Epidermal melanocyte (primary cell): ENCODE measurements at regions not wholly inside any gene's neighbourhood (a gene's known extent, or its start where the extent isn't known, plus 50 kb on each side); places are given as distances from the start of the nearest gene placed in this dataset.

Experiments
- DNase-seq: peaks from one replicate; pipeline ENCODE4 v3.0.0; 2011; ENCODE audit warnings: low spot score; ENCODE audit not compliant: insufficient read length

DNA sequence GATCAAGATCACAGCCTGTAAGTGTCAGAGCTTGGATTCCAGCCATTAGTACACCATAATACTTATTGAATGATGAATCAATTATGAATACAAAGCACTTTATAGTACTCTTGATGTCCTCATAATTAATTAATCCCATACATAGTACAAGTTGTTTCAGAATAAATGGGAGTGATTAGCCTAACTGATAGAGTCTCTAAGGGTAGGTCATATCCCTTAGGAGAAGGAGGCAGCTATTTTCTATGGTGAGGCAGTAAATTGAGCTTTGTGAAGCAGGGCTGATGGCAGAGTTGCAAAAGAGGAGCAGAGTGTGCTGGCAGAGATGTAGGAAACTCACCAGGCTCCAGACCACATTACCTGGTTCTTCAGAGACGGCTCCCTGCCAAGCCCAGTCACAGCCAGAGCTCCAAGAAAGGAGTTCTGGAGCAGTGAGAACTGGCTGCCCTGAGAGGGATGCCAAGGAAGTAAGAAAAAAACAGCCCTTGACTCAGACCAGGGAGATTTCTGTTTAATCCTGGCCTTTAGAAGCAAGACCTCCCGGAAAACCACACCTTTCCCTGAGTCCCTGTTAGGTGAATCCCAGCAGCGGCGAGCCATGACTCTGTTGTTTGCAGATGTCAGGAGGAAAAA lies 112.9 kb downstream of the SH3TC2 start:
- no peak for DNase-seq

DNA sequence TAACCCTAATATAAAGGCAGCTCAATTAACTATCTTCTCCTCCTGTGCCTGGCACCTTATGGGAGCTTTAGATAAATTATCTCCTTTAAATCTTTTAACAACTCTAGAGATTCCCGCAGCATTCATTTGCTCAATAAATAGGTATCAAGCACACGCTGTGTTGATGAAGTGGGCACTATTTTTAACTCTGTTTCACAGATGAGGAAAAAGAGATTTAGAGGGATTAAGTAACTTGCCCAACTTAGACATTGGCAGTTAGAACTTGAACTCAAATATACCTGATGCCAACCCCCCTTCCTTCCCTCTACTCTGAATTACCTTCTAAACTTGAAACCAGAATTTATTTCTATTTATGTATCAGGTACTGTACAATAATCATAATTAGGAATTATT lies 112.4 kb downstream of the SH3TC2 start:
- DNase-seq, result no peak

DNA sequence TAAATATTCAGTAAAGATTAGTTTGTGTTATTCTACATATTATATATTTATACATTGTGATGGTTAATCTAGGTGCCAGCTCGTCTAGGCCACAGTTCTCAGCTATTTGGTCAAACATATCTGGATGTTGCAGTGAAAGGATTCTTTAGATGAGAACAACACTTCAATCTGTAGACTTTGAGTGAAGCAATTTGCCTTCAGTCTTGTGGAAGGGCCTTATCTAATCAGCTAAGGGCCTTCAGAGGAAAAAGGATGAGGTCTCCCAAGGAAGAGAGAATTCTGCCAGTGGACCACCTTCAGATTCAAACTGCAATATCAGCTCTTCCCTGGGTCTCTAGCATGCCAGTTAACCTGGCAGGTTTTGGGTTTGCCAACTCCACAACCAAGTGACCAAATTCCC lies 112.0 kb downstream of the SH3TC2 start:
- DNase-seq, result no peak

DNA sequence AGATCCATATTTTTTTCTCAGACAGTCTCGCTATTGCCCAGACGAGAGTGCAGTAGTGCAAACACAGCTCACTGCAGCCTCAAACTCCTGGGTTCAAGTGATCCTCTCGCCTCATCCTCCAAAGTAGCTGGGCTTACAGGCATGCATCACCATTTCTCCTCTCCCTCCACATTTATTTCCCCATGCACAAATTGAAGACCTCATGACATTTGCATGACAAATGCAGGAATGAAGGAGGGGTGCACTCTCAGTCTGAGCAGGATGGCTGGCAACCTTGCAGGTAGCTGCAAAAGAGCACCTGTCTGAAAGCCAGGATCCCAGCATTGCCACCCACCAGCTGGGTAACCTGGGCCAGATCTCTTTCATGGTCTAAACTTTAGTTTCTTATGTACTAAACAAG lies 111.2 kb downstream of the SH3TC2 start:
- DNase-seq, result no peak

DNA sequence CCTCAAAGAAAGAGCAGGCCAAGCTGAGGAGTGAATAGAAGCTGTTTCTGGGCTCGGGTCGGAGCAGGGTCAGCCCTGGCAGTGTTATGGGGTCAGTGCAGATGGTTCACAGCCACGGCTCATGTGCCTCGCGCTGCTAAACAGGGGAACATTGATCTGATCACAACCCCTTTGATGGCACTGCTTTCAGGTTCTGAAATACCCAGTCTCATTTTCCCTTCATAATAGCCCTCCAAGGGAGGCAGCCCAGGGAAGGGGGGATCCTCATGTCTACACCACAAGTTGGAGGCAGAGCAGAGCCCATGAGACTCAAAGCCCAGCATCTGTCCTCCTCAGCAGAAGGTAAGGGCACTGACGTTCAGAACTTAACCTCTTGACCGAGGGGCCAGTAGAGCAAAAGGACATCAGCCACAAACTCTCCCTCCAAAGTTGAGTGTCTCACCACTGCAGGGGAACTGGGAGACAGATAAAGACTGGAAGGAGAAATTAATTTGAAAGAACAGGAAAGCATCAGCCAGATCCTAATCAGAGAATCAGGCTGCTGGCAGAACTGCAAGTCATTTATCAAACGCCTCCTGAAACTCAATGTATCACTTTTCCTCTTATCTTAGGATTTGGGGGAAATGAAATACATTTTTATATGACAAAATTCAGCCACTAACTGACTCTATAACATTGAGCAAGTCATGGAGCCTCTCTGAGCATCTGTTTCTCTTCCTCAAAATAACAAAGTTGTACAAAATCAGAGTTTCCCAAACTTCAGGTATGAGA lies 110.6 kb downstream of the SH3TC2 start:
- DNase-seq, result no peak

DNA sequence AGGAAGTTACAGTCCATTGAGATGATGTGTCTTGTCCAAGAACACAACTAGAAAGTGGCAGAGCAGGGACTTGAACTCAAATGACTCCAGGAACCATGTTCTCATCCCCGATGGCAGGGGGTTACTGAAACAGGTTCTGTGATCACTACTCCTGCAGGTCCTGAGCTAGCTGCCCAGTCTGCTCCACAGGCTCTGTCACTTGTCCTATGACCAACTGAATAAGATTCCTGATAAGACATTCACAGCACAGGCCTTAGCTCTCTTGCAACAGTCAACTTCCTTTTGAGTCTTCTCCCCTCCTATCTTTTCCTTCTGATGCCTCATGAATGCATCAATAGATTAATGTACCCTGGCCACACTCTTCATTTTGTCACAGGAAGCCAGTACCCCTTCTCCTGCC lies 109.2 kb downstream of the SH3TC2 start:
- no peak for DNase-seq
